GM20000 (cell line): ENCODE measurements at regions not wholly inside any gene's neighbourhood (a gene's known extent, or its start where the extent isn't known, plus 50 kb on each side); places are given as distances from the start of the nearest gene placed in this dataset.

Experiments
- DNase-seq: peaks from one replicate; pipeline ENCODE4 v3.0.0; 2012; ENCODE audit warnings: low spot score
- TF ChIP-seq, protein P1 (sequence below): IDR thresholded peaks from 2 replicates; pipeline ENCODE4 v1.5.1; 2012; ENCODE audit warnings: mild to moderate bottlenecking, control low read depth; ENCODE audit errors: extremely low read depth, missing control alignments

- no peak for DNase-seq
- TF ChIP-seq, protein P1, sequence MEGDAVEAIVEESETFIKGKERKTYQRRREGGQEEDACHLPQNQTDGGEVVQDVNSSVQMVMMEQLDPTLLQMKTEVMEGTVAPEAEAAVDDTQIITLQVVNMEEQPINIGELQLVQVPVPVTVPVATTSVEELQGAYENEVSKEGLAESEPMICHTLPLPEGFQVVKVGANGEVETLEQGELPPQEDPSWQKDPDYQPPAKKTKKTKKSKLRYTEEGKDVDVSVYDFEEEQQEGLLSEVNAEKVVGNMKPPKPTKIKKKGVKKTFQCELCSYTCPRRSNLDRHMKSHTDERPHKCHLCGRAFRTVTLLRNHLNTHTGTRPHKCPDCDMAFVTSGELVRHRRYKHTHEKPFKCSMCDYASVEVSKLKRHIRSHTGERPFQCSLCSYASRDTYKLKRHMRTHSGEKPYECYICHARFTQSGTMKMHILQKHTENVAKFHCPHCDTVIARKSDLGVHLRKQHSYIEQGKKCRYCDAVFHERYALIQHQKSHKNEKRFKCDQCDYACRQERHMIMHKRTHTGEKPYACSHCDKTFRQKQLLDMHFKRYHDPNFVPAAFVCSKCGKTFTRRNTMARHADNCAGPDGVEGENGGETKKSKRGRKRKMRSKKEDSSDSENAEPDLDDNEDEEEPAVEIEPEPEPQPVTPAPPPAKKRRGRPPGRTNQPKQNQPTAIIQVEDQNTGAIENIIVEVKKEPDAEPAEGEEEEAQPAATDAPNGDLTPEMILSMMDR: no peak
Measured at GRCh38 chr2:60285626-60286316, 267.7 kb downstream of the BCL11A start.

DNA sequence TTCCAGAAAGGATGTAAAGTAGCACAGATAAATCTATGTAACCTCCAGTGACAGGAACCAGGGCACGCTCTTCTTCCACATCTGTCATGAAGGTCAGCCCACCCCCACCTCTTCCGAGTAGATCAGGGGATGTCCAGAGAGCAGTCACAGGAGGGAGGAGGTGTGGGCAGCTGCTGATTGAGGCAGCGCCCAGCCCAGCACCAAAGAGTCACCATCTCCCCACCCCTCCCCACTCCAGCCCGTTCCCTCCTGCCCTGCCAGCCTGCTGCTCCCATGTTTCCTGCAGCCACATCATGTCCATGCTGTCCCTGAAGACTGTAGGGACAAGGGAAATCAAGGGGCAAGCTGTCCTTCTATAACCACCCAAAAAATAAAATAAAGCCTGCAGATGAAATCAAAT is 269.8 kb downstream of the BCL11A start:
- DNase-seq: no peak
- TF ChIP-seq, protein P1: no peak

DNA sequence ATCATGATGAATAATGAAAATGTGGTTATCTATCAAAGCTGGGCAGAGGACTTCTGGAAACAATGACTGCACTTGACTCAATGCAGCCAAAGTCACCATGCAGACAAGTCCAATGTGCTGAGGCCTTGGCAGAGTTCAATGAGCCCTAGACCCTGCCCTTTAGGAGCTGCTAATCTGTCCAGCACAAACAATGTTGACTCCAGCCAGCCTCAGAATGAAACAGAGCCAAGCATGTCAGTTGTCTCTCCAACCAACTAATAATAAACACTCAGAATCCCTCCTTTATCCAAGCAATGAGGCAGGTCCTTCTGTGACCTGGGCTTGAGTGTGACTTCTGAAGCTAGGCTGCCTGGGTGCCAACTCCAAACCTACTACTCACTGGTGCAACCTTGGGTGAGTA is 270.6 kb downstream of the BCL11A start:
- DNase-seq: no peak
- TF ChIP-seq, protein P1: no peak

- TF ChIP-seq, protein P1: no peak
- no peak for DNase-seq
Measured at GRCh38 chr2:60281730-60282129, 271.7 kb downstream of the BCL11A start.

- TF ChIP-seq, protein P1: no peak
- no peak for DNase-seq
Measured at GRCh38 chr2:60280238-60280637, 273.2 kb downstream of the BCL11A start.

GRCh38 chr2:60278906-60279305 is 274.5 kb downstream of the BCL11A start:
- no peak for DNase-seq
- TF ChIP-seq, protein P1: no peak

DNA sequence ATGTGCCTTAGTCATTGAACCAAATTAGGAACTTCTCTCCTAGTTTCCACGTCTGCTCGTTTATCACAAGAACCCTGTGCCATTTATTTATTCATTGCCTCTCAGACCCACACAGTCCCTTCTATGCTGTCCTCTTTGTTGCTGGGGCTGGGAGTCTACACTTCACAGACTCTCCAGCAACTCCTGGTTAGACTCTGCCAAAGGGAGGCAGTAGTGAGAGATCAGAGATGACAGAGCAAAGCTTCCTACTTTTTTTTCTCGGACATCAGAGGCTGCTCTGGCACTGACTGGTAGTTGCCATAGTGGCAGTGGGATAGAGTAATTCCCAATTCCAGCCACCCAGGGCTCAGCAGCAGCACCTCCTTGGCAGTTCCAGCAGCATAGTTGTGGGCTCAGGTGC is 277.5 kb downstream of the BCL11A start:
- no peak for DNase-seq
- TF ChIP-seq, protein P1: no peak
